Kidney epithelial cell (primary cell): ENCODE measurements at regions not wholly inside any gene's neighbourhood (a gene's known extent, or its start where the extent isn't known, plus 50 kb on each side); places are given as distances from the start of the nearest gene placed in this dataset.

Experiments
- DNase-seq: peaks from one replicate; pipeline ENCODE4 v3.0.0-alpha.2; 2010; ENCODE audit warnings: low read depth
- H3K27me3 ChIP-seq: 2 replicates; pipeline ENCODE4 v1.6.0; 2011; ENCODE audit warnings: low read length; ENCODE audit not compliant: control insufficient read depth, insufficient read depth
- H3K36me3 ChIP-seq: 2 replicates; pipeline ENCODE4 v1.5.1; 2011; ENCODE audit warnings: low read length; ENCODE audit not compliant: control insufficient read depth, insufficient read depth
- H3K4me3 ChIP-seq: 2 replicates; pipeline ENCODE4 v1.5.1; 2011; ENCODE audit warnings: low read depth, mild to moderate bottlenecking, control low read depth, low read length
- CTCF ChIP-seq: IDR thresholded peaks from 2 replicates; pipeline ENCODE4 v1.5.1; 2011; ENCODE audit warnings: mild to moderate bottlenecking, moderate library complexity, low read length, control low read depth, inconsistent platforms; ENCODE audit not compliant: insufficient read depth, poor library complexity, severe bottlenecking

- DNase-seq, result no peak
- no peaks in the 10 kb centered on the region for H3K27me3 ChIP-seq
- no peaks in the 10 kb centered on the region for H3K36me3 ChIP-seq
- no peak overlapping the region for H3K4me3 ChIP-seq
- no peak for TF ChIP-seq CTCF
Observed at GRCh38 chr13:39209731-39210531, 171.7 kb downstream of the NHLRC3 start.

- Histone ChIP-seq H3K36me3 (no peaks in the 10 kb centered on the region), H3K27me3 (no peaks in the 10 kb centered on the region), H3K4me3 (no peak overlapping the region)
- no peak for DNase-seq
- no peak for TF ChIP-seq CTCF
Observed at GRCh38 chr13:39210961-39211534, 172.8 kb downstream of the NHLRC3 start.

GRCh38 chr13:39215971-39216370 lies 177.7 kb downstream of the NHLRC3 start:
- TF ChIP-seq CTCF, result no peak

GRCh38 chr13:39217471-39217870 lies 179.2 kb downstream of the NHLRC3 start:
- H3K36me3 ChIP-seq, result no peaks in the 10 kb centered on the region
- DNase-seq, result no peak
- H3K27me3 ChIP-seq, result no peaks in the 10 kb centered on the region
- H3K4me3 ChIP-seq, result no peak overlapping the region
- no peak for TF ChIP-seq CTCF

More at GRCh38 chr13:39215971-39216370, 177.7 kb downstream of the NHLRC3 start:
- H3K4me3 ChIP-seq, result no peak overlapping the region
- no peaks in the 10 kb centered on the region for H3K27me3 ChIP-seq
- no peaks in the 10 kb centered on the region for H3K36me3 ChIP-seq
- DNase-seq, result no peak

GRCh38 chr13:39224671-39225240 lies 186.5 kb downstream of the NHLRC3 start:
- TF ChIP-seq CTCF, result no peak
- H3K27me3 ChIP-seq, result no peaks in the 10 kb centered on the region
- no peak overlapping the region for H3K4me3 ChIP-seq
- no peaks in the 10 kb centered on the region for H3K36me3 ChIP-seq
- DNase-seq, result no peak
